HG03135 (cell line): ENCODE measurements at regions not wholly inside any gene's neighbourhood (a gene's known extent, or its start where the extent isn't known, plus 50 kb on each side); places are given as distances from the start of the nearest gene placed in this dataset.
"Not testable (repeated sequence)": the region's sequence is repeated elsewhere in the genome, so short reads cannot be mapped to it uniquely, and the experiment has no call there.

Source experiments
- ATAC-seq: cut with Tn5 transposase; IDR thresholded peaks from one replicate; pipeline ENCODE4 v1.9.1; 2021; ENCODE audit warnings: mild to moderate bottlenecking, moderate library complexity; ENCODE audit not compliant: unreplicated experiment

GRCh38 chr4:28241021-28241420, 1380.4 kb downstream of the STIM2 start:
- ATAC-seq = no peak

GRCh38 chr4:28247805-28248204, 1387.2 kb downstream of the STIM2 start:
- ATAC-seq = no peak

- no peak for ATAC-seq
These were observed 1387.6 kb downstream of the STIM2 start for GRCh38 chr4:28248269-28248668.

GRCh38 chr4:28250646-28251045, 1390.0 kb downstream of the STIM2 start:
- no peak for ATAC-seq

GRCh38 chr4:28251831-28252230, 1391.2 kb downstream of the STIM2 start:
- no peak for ATAC-seq

- ATAC-seq = no peak
These were observed 1393.4 kb downstream of the STIM2 start for GRCh38 chr4:28254003-28254402.

GRCh38 chr4:28256295-28256694, 1395.7 kb downstream of the STIM2 start:
- ATAC-seq = no peak

GRCh38 chr4:28259951-28260350, 1399.3 kb downstream of the STIM2 start:
- no peak for ATAC-seq

GRCh38 chr4:28267166-28267565, 1406.5 kb downstream of the STIM2 start:
- ATAC-seq = no peak

- no peak for ATAC-seq
These were observed 1408.8 kb downstream of the STIM2 start for GRCh38 chr4:28269426-28269825.

GRCh38 chr4:28277931-28278330, 1417.3 kb downstream of the STIM2 start:
- ATAC-seq = no peak

- ATAC-seq = no peak
These were observed 1418.0 kb downstream of the STIM2 start for GRCh38 chr4:28278676-28279075.

- no peak for ATAC-seq
These were observed 1418.6 kb downstream of the STIM2 start for GRCh38 chr4:28279249-28279648.

- ATAC-seq = not testable (repeated sequence)
These were observed 1425.6 kb downstream of the STIM2 start for GRCh38 chr4:28286266-28286665.

GRCh38 chr4:28287831-28288233, 1427.2 kb downstream of the STIM2 start:
- ATAC-seq = no peak

GRCh38 chr4:28296239-28296638, 1435.6 kb downstream of the STIM2 start:
- no peak for ATAC-seq

GRCh38 chr4:28310926-28311325, 1450.3 kb downstream of the STIM2 start:
- no peak for ATAC-seq

- not testable (repeated sequence) for ATAC-seq
These were observed 1451.9 kb downstream of the STIM2 start for GRCh38 chr4:28312497-28312896.

- no peak for ATAC-seq
These were observed 1453.4 kb downstream of the STIM2 start for GRCh38 chr4:28313729-28314713.

- no peak for ATAC-seq
These were observed 1456.6 kb downstream of the STIM2 start for GRCh38 chr4:28317221-28317620.

GRCh38 chr4:28334249-28334648, 1473.6 kb downstream of the STIM2 start:
- ATAC-seq = no peak

GRCh38 chr4:28341784-28342183, 1481.1 kb downstream of the STIM2 start:
- no peak for ATAC-seq

- ATAC-seq = no peak
These were observed 1489.8 kb downstream of the STIM2 start for GRCh38 chr4:28350485-28350884.
